SK-N-DZ (cell line): ENCODE measurements at regions not wholly inside any gene's neighbourhood (a gene's known extent, or its start where the extent isn't known, plus 50 kb on each side); places are given as distances from the start of the nearest gene placed in this dataset.

Source experiments
- DNase-seq: peaks from one replicate; pipeline ENCODE4 v3.0.0-alpha.2; 2015; ENCODE audit warnings: low spot score

GRCh38 chr18:64872710-64873458, 724.0 kb upstream of the LINC00305 start:
- no peak for DNase-seq

- DNase-seq: no peak
Measured at GRCh38 chr18:64854112-64854511, 705.2 kb upstream of the LINC00305 start.

- no peak for DNase-seq
Measured at GRCh38 chr18:64852281-64852680, 703.4 kb upstream of the LINC00305 start.

- no peak for DNase-seq
Measured at GRCh38 chr18:64851726-64852125, 702.8 kb upstream of the LINC00305 start.

- DNase-seq: no peak
Measured at GRCh38 chr18:64850791-64851190, 701.9 kb upstream of the LINC00305 start.

GRCh38 chr18:64840911-64841701, 692.2 kb upstream of the LINC00305 start:
- no peak for DNase-seq

- DNase-seq: no peak
Measured at GRCh38 chr18:64810354-64810753, 661.5 kb upstream of the LINC00305 start.

GRCh38 chr18:64809801-64810200, 660.9 kb upstream of the LINC00305 start:
- DNase-seq: no peak

GRCh38 chr18:64807560-64807959, 658.7 kb upstream of the LINC00305 start:
- DNase-seq: no peak

GRCh38 chr18:64806691-64807090, 657.8 kb upstream of the LINC00305 start:
- no peak for DNase-seq

GRCh38 chr18:64806232-64806631, 657.3 kb upstream of the LINC00305 start:
- DNase-seq: no peak

- DNase-seq: no peak
Measured at GRCh38 chr18:64803471-64803870, 654.6 kb upstream of the LINC00305 start.

- DNase-seq: no peak
Measured at GRCh38 chr18:64800151-64800550, 651.3 kb upstream of the LINC00305 start.

- DNase-seq: no peak
Measured at GRCh38 chr18:64799376-64799775, 650.5 kb upstream of the LINC00305 start.

GRCh38 chr18:64791236-64791635, 642.3 kb upstream of the LINC00305 start:
- no peak for DNase-seq

- DNase-seq: no peak
Measured at GRCh38 chr18:64785686-64786085, 636.8 kb upstream of the LINC00305 start.

GRCh38 chr18:64777556-64777955, 628.7 kb upstream of the LINC00305 start:
- no peak for DNase-seq

- DNase-seq: no peak
Measured at GRCh38 chr18:64765908-64766307, 617.0 kb upstream of the LINC00305 start.

GRCh38 chr18:64752707-64753106, 603.8 kb upstream of the LINC00305 start:
- DNase-seq: no peak

GRCh38 chr18:64749884-64750283, 601.0 kb upstream of the LINC00305 start:
- DNase-seq: no peak

GRCh38 chr18:64747803-64748202, 598.9 kb upstream of the LINC00305 start:
- DNase-seq: peak; percentile 44

- DNase-seq: no peak
Measured at GRCh38 chr18:64742898-64743297, 594.0 kb upstream of the LINC00305 start.

GRCh38 chr18:64734063-64734462, 585.2 kb upstream of the LINC00305 start:
- DNase-seq: no peak
